ENCODE measurements at regions not wholly inside any gene's neighbourhood (a gene's known extent, or its start where the extent isn't known, plus 50 kb on each side); places are given as distances from the start of the nearest gene placed in this dataset.

DNA sequence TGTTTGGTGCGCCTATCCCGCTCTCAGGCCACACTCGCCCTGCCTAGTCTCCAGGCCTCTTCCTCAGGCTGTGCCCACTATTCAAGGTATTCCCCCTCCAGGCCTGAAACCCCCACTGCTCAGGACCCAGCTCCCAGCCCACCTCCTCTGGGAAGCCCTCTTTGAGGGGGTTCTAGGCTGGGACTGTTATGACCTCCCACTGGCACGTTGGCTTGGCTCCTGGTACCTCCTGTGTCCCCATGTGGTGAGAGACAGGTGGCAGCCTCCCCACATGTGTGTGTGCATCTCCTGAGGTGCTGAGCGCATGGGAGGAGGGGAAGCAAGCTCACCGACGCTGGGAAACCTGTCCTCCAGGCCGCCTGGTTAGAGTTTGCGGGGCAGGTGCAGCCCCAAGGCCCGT lies 82.5 kb downstream of the EDN3 start:
- Histone ChIP-seq H3K4me3 (ENCODE audit: low read length in 2 of 2) (no peak overlapping the region), H3K36me3 (ENCODE audit: insufficient read depth, low read length) (no peaks in the 10 kb centered on the region), H3K9me3 (ENCODE audit: control insufficient read depth in 1 of 2, low read length in 2 of 2) (no peaks in the 10 kb centered on the region), H3K27me3 (ENCODE audit: insufficient read depth, low read length) (no peaks in the 10 kb centered on the region), H3K27ac (ENCODE audit: low read depth, low read length) (no peak overlapping the region), H3K4me1 (ENCODE audit: insufficient read depth, low read length) (peaks cover 10% of the 10 kb centered on the region)
- no peak for DNase-seq
- Mint-ChIP-seq H3K27ac (no peak overlapping the region), H3K27me3 (peaks cover 0 to 3% of the 10 kb centered on the region in 2 donors), H3K36me3 (no peaks in the 10 kb centered on the region), H3K9me3 (peaks cover 0 to 3% (median 0%) of the 10 kb centered on the region in 8 donors), H3K4me1 (peaks cover 3 to 9% (median 6%) of the 10 kb centered on the region in 4 donors), H3K4me3 (no peak overlapping the region)
- intact Hi-C loops (cut with micrococcal nuclease), result no loop called here
- POLR2A ChIA-PET (ENCODE audit: partially characterized antibody), result no interaction called here
- CTCF ChIA-PET (ENCODE audit: partially characterized antibody), result interaction anchor here (1.5 kb wide), 1 partner anchor 161 kb away, joined by 4 read pairs; no protein-coding TSS in a partner anchor

DNA sequence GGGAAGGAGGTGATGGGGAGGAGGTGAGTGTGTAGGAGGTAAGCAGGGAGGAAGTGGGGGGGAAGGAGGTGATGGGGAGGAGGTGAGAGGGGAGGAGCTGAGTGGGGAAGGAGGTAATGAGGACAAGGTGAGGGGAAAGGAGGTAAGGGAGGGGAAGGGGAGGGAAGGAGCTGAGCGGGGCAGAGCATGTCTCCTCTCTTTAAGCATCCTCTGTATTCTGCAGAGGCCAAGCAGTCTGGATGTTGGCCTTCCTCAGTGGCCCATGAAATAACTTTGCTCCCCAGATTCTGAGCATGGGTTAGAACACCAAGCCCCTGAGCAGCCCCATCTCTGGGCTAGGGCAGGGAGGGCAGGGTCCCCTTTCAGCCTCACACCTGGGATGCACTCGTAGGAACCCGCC lies 84.6 kb downstream of the EDN3 start:
- ChIA-PET CTCF (ENCODE audit: partially characterized antibody) (no interaction called here), POLR2A (ENCODE audit: partially characterized antibody) (no interaction called here)
- H3K27ac ChIP-seq (ENCODE audit: low read depth, low read length), result no peak overlapping the region
- Mint-ChIP-seq H3K4me3 (no peak overlapping the region), H3K36me3 (no peaks in the 10 kb centered on the region), H3K4me1 (peaks cover 3 to 9% (median 6%) of the 10 kb centered on the region in 4 donors), H3K9me3 (peaks cover 0 to 3% (median 0%) of the 10 kb centered on the region in 8 donors), H3K27me3 (peaks cover 3 to 4% of the 10 kb centered on the region in 2 donors), H3K27ac (peak overlapping the region in 5 of 7 donors; percentile 13 to 75 (median 62))
- no peaks in the 10 kb centered on the region for H3K9me3 ChIP-seq (ENCODE audit: control insufficient read depth in 1 of 2, low read length in 2 of 2)
- peaks cover 10% of the 10 kb centered on the region for H3K4me1 ChIP-seq (ENCODE audit: insufficient read depth, low read length)
- H3K4me3 ChIP-seq (ENCODE audit: low read length in 2 of 2), result no peak overlapping the region
- H3K27me3 ChIP-seq (ENCODE audit: insufficient read depth, low read length), result no peaks in the 10 kb centered on the region
- H3K36me3 ChIP-seq (ENCODE audit: insufficient read depth, low read length), result no peaks in the 10 kb centered on the region
- DNase-seq, result peak in 3 of 5 donors; percentile 5 to 26 (median 18)
- intact Hi-C loops (cut with micrococcal nuclease), result loop anchor here (5.0 kb wide), 1 partner anchor 148 kb away; no protein-coding TSS in a partner anchor

DNA sequence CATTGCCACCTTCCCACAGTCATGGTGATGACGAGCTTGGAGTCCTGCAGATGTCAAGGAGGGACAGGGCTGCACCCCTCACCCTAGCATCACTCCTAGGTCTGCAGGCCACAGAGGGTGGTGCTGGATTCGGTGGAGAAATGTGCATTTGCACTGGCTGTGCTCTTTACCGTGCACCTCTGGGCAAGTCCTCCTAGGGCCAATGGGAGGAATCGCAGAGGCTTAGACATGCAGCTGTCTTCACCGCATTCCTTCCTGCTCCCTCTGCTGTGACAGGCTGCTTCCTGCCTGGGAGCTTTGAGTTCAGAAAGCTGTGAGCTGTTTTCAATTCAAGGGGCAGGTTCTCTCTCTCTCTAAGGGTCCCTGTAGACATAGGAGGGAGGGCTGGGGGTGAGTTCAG lies 85.1 kb downstream of the EDN3 start:
- Histone ChIP-seq H3K4me1 (ENCODE audit: insufficient read depth, low read length) (peaks cover 10% of the 10 kb centered on the region), H3K36me3 (ENCODE audit: insufficient read depth, low read length) (no peaks in the 10 kb centered on the region), H3K27ac (ENCODE audit: low read depth, low read length) (no peak overlapping the region), H3K4me3 (ENCODE audit: low read length in 2 of 2) (no peak overlapping the region), H3K27me3 (ENCODE audit: insufficient read depth, low read length) (no peaks in the 10 kb centered on the region), H3K9me3 (ENCODE audit: control insufficient read depth in 1 of 2, low read length in 2 of 2) (no peaks in the 10 kb centered on the region)
- Mint-ChIP-seq H3K9me3 (peaks cover 0 to 3% (median 0%) of the 10 kb centered on the region in 8 donors), H3K36me3 (no peaks in the 10 kb centered on the region), H3K27ac (peak overlapping the region in 6 of 7 donors; percentile 13 to 85 (median 57)), H3K4me1 (peaks cover 3 to 9% (median 6%) of the 10 kb centered on the region in 4 donors), H3K27me3 (peaks cover 3 to 4% of the 10 kb centered on the region in 2 donors), H3K4me3 (peak overlapping the region in 1 of 8 donors; percentile 24)
- peak in 4 of 5 donors; percentile 12 to 44 (median 20) for DNase-seq
- POLR2A ChIA-PET (ENCODE audit: partially characterized antibody), result no interaction called here
- CTCF ChIA-PET (ENCODE audit: partially characterized antibody), result interaction anchor here (0.6 kb wide), 1 partner anchor 823 kb away, joined by 3 read pairs; no protein-coding TSS in a partner anchor
- intact Hi-C loops (cut with micrococcal nuclease), result loop anchor here (5.0 kb wide), 1 partner anchor 148 kb away; no protein-coding TSS in a partner anchor

DNA sequence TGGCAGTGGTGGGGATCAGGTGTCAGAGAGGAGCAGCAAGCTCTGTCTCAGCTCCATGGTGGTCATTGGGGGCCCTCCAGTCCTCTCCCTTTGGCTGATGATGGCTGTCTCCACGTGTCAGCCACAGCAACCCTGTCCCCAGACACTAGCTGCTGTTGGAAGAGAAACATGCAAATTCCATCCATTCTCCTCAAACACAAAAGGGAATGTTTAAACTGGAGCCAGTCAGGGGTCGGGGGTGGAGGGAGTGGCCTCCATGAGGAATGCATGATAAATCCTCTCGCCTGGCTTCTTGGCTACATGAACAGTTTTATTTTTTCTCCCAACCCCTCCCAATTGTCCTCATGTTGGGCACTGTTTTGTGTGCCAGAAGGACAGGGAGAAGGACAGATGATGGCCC lies 86.4 kb downstream of the EDN3 start:
- Histone ChIP-seq H3K36me3 (ENCODE audit: insufficient read depth, low read length) (no peaks in the 10 kb centered on the region), H3K27me3 (ENCODE audit: insufficient read depth, low read length) (no peaks in the 10 kb centered on the region), H3K27ac (ENCODE audit: low read depth, low read length) (no peak overlapping the region), H3K4me3 (ENCODE audit: low read length in 2 of 2) (no peak overlapping the region), H3K9me3 (ENCODE audit: control insufficient read depth in 1 of 2, low read length in 2 of 2) (no peaks in the 10 kb centered on the region), H3K4me1 (ENCODE audit: insufficient read depth, low read length) (peaks cover 10% of the 10 kb centered on the region)
- Mint-ChIP-seq H3K4me1 (peaks cover 3 to 9% (median 6%) of the 10 kb centered on the region in 4 donors), H3K9me3 (peaks cover 0 to 3% (median 0%) of the 10 kb centered on the region in 8 donors), H3K27me3 (peaks cover 3 to 4% of the 10 kb centered on the region in 2 donors), H3K36me3 (no peaks in the 10 kb centered on the region), H3K27ac (no peak overlapping the region), H3K4me3 (no peak overlapping the region)
- intact Hi-C loops (cut with micrococcal nuclease), result loop anchor here (5.0 kb wide), 1 partner anchor 150 kb away; no protein-coding TSS in a partner anchor
- ChIA-PET POLR2A (ENCODE audit: partially characterized antibody) (no interaction called here), CTCF (ENCODE audit: partially characterized antibody) (no interaction called here)
- no peak for DNase-seq

DNA sequence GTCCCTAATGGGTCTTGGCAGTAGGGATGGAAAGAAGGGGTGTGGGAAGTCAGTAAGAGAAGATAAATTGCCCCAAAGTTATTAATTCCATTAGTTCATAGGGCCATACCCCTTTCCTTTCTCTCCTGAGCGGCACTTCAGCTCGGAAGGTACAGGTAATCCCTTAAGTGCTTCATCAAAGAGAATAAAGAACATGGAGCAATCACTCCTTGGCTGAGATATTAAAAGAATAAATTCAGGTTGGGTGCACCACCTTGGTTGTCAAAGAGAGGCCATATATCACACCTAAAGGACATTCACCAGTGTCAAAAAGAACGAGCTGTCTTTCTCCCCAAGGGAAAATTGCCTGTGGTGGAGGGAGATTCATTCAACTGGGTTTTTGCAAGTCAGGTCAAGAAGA lies 87.5 kb downstream of the EDN3 start:
- peaks cover 3 to 4% of the 10 kb centered on the region in 2 donors for H3K27me3 Mint-ChIP-seq
- CTCF ChIA-PET (ENCODE audit: partially characterized antibody), result interaction anchor here (0.6 to 1.3 kb wide), 2 partner anchors 16 to 508 kb away, joined by 3 to 5 read pairs; no protein-coding TSS in a partner anchor
- H3K4me3 ChIP-seq (ENCODE audit: low read length in 2 of 2), result no peak overlapping the region

DNA sequence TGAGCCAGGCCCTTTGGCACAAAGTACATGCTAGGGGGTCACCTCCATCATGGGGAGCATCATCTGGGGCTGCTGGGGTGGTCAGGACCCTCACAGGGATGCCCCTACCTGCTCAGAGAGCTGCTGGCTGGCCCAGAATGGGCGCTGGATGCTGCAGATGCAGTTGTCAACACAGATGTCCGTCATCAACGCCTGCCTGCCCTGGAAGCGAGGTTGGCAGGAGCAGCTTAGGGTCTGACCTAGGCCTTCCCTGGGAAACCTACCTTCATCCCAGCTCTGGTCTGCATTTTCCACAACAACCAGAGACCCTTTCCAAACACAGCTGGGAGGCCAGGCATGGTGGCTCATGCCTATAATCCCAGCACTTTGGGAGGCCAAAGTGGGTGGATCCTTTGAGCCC lies 88.0 kb downstream of the EDN3 start:
- Mint-ChIP-seq H3K4me1 (peaks cover 3 to 9% (median 6%) of the 10 kb centered on the region in 4 donors), H3K27me3 (peaks cover 3 to 8% of the 10 kb centered on the region in 2 donors), H3K36me3 (no peaks in the 10 kb centered on the region), H3K4me3 (no peak overlapping the region), H3K27ac (no peak overlapping the region), H3K9me3 (peaks cover 0 to 6% (median 0%) of the 10 kb centered on the region in 8 donors)
- CTCF ChIA-PET (ENCODE audit: partially characterized antibody), result interaction anchor here (1.3 kb wide), 1 partner anchor 16 kb away, joined by 5 read pairs; no protein-coding TSS in a partner anchor
- H3K27me3 ChIP-seq (ENCODE audit: insufficient read depth, low read length), result no peaks in the 10 kb centered on the region
- H3K9me3 ChIP-seq (ENCODE audit: control insufficient read depth in 1 of 2, low read length in 2 of 2), result no peaks in the 10 kb centered on the region
- POLR2A ChIA-PET (ENCODE audit: partially characterized antibody), result no interaction called here
- H3K36me3 ChIP-seq (ENCODE audit: insufficient read depth, low read length), result no peaks in the 10 kb centered on the region
- H3K27ac ChIP-seq (ENCODE audit: low read depth, low read length), result no peak overlapping the region
- peaks cover 10% of the 10 kb centered on the region for H3K4me1 ChIP-seq (ENCODE audit: insufficient read depth, low read length)
- H3K4me3 ChIP-seq (ENCODE audit: low read length in 2 of 2), result no peak overlapping the region
- intact Hi-C loops (cut with micrococcal nuclease), result loop anchor here (5.0 kb wide), 1 partner anchor 151 kb away; no protein-coding TSS in a partner anchor
- no peak for DNase-seq

More for the DNA sequence above, 87.5 kb downstream of the EDN3 start:
- peaks cover 10% of the 10 kb centered on the region for H3K4me1 ChIP-seq (ENCODE audit: insufficient read depth, low read length)
- H3K27ac ChIP-seq (ENCODE audit: low read depth, low read length), result no peak overlapping the region
- intact Hi-C loops (cut with micrococcal nuclease), result loop anchor here (5.0 kb wide), 1 partner anchor 151 kb away; no protein-coding TSS in a partner anchor
- no peaks in the 10 kb centered on the region for H3K36me3 Mint-ChIP-seq
- no peaks in the 10 kb centered on the region for H3K27me3 ChIP-seq (ENCODE audit: insufficient read depth, low read length)
- no peak for DNase-seq
- H3K9me3 Mint-ChIP-seq, result peaks cover 0 to 3% (median 0%) of the 10 kb centered on the region in 8 donors
- H3K27ac Mint-ChIP-seq, result no peak overlapping the region
- POLR2A ChIA-PET (ENCODE audit: partially characterized antibody), result no interaction called here
- H3K36me3 ChIP-seq (ENCODE audit: insufficient read depth, low read length), result no peaks in the 10 kb centered on the region
- H3K4me3 Mint-ChIP-seq, result no peak overlapping the region
- H3K4me1 Mint-ChIP-seq, result peaks cover 3 to 9% (median 6%) of the 10 kb centered on the region in 4 donors
- H3K9me3 ChIP-seq (ENCODE audit: control insufficient read depth in 1 of 2, low read length in 2 of 2), result no peaks in the 10 kb centered on the region

DNA sequence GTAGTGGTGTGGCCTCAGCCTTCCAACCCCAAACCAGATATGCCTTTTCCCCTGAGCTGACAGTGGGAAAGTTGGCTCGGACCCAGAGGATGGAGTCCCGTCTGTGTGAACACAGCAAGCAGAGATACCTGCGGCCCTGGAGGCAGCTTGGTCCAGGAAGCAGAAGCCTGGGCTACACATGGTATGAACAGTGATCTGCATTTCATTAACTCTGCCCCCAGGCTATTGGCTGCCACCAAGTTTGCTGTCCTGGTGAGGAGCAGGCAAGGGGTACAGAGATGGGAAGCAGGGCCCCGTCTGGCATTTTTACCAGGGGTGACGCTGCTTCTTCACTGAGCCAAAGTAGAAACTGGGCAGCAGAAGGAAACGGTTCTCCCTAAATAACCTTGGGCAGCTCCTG lies 90.0 kb downstream of the EDN3 start:
- Histone ChIP-seq H3K27me3 (ENCODE audit: insufficient read depth, low read length) (no peaks in the 10 kb centered on the region), H3K9me3 (ENCODE audit: control insufficient read depth in 1 of 2, low read length in 2 of 2) (no peaks in the 10 kb centered on the region), H3K4me3 (ENCODE audit: low read length in 2 of 2) (no peak overlapping the region), H3K4me1 (ENCODE audit: insufficient read depth, low read length) (peaks cover 6% of the 10 kb centered on the region), H3K36me3 (ENCODE audit: insufficient read depth, low read length) (no peaks in the 10 kb centered on the region), H3K27ac (ENCODE audit: low read depth, low read length) (no peak overlapping the region)
- POLR2A ChIA-PET (ENCODE audit: partially characterized antibody), result no interaction called here
- peaks cover 3 to 6% (median 4%) of the 10 kb centered on the region in 4 donors for H3K4me1 Mint-ChIP-seq
- CTCF ChIA-PET (ENCODE audit: partially characterized antibody), result interaction anchor here (0.6 to 1.5 kb wide), 2 partner anchors 12 to 168 kb away, joined by 3 to 4 read pairs; no protein-coding TSS in a partner anchor
- H3K4me3 Mint-ChIP-seq, result no peak overlapping the region
- no peaks in the 10 kb centered on the region for H3K36me3 Mint-ChIP-seq
- no peak for DNase-seq
- no peak overlapping the region for H3K27ac Mint-ChIP-seq
- intact Hi-C loops (cut with micrococcal nuclease), result no loop called here
- peaks cover 0 to 6% (median 0%) of the 10 kb centered on the region in 8 donors for H3K9me3 Mint-ChIP-seq
- H3K27me3 Mint-ChIP-seq, result peaks cover 3 to 13% of the 10 kb centered on the region in 2 donors

Measured in CD4-positive, alpha-beta memory T cell (primary cell).